ENCODE measurements at regions not wholly inside any gene's neighbourhood (a gene's known extent, or its start where the extent isn't known, plus 50 kb on each side); places are given as distances from the start of the nearest gene placed in this dataset.
"Not testable (repeated sequence)": the region's sequence is repeated elsewhere in the genome, so short reads cannot be mapped to it uniquely, and the experiment has no call there.

DNA sequence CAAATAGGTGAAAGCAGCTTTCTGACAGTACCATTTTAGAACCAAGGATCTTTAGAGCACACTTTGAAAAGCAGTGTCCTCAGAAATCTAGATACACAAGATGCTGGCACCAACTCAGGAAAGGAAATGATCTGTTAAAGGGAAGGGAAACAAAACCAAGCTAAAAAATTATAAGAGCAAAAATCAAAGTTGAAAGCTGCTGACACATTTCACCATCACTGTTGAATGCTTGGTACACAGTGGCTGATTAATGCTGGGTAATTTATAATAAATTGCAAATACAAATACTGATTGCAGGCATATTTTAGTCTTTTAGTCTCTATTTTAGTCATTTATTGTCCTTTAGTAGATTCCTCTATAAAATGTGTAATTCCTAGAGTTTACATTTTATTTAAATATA, 1540.1 kb upstream of the PCDH10 start:
- Histone ChIP-seq H3K4me3 (no peak overlapping the region), H3K9me3 (no peaks in the 10 kb centered on the region)
- intact Hi-C loops (cut with DNase I; ENCODE audit: low total_unique reads): no loop called here

DNA sequence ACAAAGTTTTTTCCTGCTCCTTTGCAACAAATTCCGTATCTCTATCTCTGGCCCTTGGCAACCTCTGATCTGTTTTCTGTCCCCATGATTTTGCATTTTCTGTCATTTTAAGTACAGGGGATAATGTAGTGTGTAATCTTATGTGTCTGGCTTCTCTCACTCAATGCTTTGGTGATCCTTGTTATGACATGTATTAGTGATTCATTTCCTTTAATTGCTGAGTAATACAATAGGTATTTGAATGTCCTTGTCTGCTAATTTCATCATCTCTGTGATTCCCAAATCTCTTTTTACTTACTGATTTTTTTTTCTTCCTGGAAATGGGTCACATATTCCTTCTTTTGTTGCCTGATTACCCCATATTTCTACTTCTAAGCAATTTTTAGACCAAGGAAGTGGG, 1538.6 kb upstream of the PCDH10 start:
- H3K4me1 ChIP-seq; intact Hi-C loops (cut with DNase I; ENCODE audit: low total_unique reads); H3K36me3 ChIP-seq; H3K4me3 ChIP-seq; DNase-seq (ENCODE audit: low spot score in 2 of 2); H3K27ac ChIP-seq; H3K9me3 ChIP-seq; H3K27me3 ChIP-seq: not testable (repeated sequence)

More for the DNA sequence above, 1540.1 kb upstream of the PCDH10 start:
- H3K36me3 ChIP-seq: no peaks in the 10 kb centered on the region
- H3K4me1 ChIP-seq: no peaks in the 10 kb centered on the region
- TF ChIP-seq, protein P1, sequence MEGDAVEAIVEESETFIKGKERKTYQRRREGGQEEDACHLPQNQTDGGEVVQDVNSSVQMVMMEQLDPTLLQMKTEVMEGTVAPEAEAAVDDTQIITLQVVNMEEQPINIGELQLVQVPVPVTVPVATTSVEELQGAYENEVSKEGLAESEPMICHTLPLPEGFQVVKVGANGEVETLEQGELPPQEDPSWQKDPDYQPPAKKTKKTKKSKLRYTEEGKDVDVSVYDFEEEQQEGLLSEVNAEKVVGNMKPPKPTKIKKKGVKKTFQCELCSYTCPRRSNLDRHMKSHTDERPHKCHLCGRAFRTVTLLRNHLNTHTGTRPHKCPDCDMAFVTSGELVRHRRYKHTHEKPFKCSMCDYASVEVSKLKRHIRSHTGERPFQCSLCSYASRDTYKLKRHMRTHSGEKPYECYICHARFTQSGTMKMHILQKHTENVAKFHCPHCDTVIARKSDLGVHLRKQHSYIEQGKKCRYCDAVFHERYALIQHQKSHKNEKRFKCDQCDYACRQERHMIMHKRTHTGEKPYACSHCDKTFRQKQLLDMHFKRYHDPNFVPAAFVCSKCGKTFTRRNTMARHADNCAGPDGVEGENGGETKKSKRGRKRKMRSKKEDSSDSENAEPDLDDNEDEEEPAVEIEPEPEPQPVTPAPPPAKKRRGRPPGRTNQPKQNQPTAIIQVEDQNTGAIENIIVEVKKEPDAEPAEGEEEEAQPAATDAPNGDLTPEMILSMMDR (IDR thresholded peaks at IDR 0.05): no peak
- TF ChIP-seq POLR2AphosphoS5 (IDR thresholded peaks at IDR 0.05): no peak
- no peak for TF ChIP-seq POLR2A (IDR thresholded peaks at IDR 0.05)
- H3K27ac ChIP-seq: no peak overlapping the region
- no peaks in the 10 kb centered on the region for H3K27me3 ChIP-seq
- DNase-seq (ENCODE audit: low spot score in 2 of 2): no peak

DNA sequence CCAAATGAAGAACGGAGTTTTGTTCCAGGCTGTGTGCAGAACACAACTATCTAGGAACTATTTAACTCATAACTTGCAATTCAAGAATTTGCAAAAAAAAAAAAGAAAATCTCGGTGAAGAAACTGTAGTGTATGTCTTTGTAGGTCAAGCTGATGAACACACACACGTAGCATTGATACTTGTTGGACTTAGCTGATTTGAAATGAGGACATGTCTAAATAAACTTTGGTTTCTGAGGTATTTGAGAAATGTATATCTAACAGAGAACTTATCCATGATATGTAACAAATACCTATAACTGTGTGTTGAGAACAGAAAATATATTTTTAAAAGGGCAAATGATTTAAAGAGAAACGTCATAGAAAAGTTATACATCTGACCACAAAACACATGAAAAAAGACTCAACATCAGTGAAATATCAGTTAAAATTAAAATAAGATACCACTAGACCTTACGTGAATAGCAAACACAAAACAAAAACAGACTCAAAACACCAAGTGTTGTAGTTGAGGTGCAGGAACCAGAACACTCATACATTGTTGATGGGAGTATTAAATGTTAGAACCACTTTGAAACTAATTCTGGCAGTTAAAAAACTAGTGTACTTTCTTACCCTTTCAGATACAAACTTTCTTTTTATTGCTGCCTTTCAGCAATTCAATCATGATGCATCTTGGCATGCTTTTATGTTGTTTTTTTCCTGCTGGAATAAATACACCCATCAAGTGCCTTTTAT, 1535.8 kb upstream of the PCDH10 start:
- intact Hi-C loops (cut with DNase I; ENCODE audit: low total_unique reads): no loop called here
- no peak overlapping the region for H3K4me3 ChIP-seq
- H3K4me1 ChIP-seq: no peaks in the 10 kb centered on the region
- H3K27me3 ChIP-seq: no peaks in the 10 kb centered on the region
- no peak overlapping the region for H3K27ac ChIP-seq
- DNase-seq (ENCODE audit: low spot score in 2 of 2): no peak
- H3K9me3 ChIP-seq: no peaks in the 10 kb centered on the region
- H3K36me3 ChIP-seq: peaks cover 5% of the 10 kb centered on the region
- TF ChIP-seq POLR2AphosphoS5 (IDR thresholded peaks at IDR 0.05) (no peak), POLR2A (IDR thresholded peaks at IDR 0.05) (no peak)
- TF ChIP-seq, protein P1 (IDR thresholded peaks at IDR 0.05): no peak

DNA sequence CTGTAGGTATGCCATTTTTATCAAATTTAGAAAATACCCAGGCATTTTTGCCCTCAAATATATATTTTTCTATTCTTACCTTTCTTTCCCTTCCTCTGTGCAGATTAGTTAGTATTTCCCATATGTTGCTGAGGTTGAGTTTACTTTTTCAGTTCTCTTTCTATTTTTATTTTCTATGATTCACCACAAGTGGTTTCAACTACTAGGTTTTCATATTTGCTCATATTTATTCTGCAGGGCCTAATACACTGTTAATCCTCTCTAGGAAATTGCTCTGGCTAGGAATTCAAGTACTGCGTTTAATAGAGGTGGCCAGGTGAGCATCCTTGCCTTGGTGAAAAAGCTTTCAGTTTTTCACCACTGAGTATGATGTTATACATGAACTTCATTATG, 1535.3 kb upstream of the PCDH10 start:
- Histone ChIP-seq H3K27ac (no peak overlapping the region), H3K9me3 (no peaks in the 10 kb centered on the region), H3K27me3 (no peaks in the 10 kb centered on the region), H3K36me3 (peaks cover 5% of the 10 kb centered on the region), H3K4me3 (no peak overlapping the region), H3K4me1 (no peaks in the 10 kb centered on the region)
- no peak for DNase-seq (ENCODE audit: low spot score in 2 of 2)
- TF ChIP-seq, protein P1 (IDR thresholded peaks at IDR 0.05): no peak
- TF ChIP-seq POLR2A (IDR thresholded peaks at IDR 0.05) (no peak), POLR2AphosphoS5 (IDR thresholded peaks at IDR 0.05) (no peak)
- intact Hi-C loops (cut with DNase I; ENCODE audit: low total_unique reads): no loop called here

DNA sequence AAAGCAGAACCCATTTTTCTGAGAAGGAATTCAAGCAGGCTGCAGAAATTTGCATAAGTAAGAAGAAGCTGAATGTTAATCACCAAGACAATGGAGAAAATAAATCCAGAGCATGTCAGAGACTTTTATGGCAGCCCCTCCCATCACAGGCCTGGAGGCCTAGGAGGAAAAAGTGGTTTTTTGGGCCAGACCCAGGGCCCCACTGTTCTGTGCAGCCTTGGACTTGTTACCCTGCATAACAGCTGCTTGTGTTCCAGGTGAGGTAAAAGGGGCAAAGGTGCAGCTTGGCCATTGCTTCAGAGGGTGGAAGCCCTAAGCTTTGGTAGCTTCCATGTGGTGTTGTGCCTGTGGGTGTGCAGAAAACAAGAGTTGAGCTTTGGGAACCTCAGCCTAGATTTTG, 1516.2 kb upstream of the PCDH10 start:
- TF ChIP-seq POLR2A (IDR thresholded peaks at IDR 0.05) (no peak), POLR2AphosphoS5 (IDR thresholded peaks at IDR 0.05) (no peak)
- TF ChIP-seq, protein P1 (IDR thresholded peaks at IDR 0.05): no peak

More for the DNA sequence above, 1516.2 kb upstream of the PCDH10 start:
- intact Hi-C loops (cut with DNase I; ENCODE audit: low total_unique reads): no loop called here
- no peaks in the 10 kb centered on the region for H3K4me1 ChIP-seq
- no peak for DNase-seq (ENCODE audit: low spot score in 2 of 2)
- no peak overlapping the region for H3K4me3 ChIP-seq
- no peaks in the 10 kb centered on the region for H3K36me3 ChIP-seq
- H3K9me3 ChIP-seq: peaks cover 0 to 32% of the 10 kb centered on the region in 2 donors
- H3K27me3 ChIP-seq: no peaks in the 10 kb centered on the region
- H3K27ac ChIP-seq: no peak overlapping the region
